Islet precursor cell (in vitro differentiated cells): ENCODE measurements at regions not wholly inside any gene's neighbourhood (a gene's known extent, or its start where the extent isn't known, plus 50 kb on each side); places are given as distances from the start of the nearest gene placed in this dataset.

Source experiments
- DNase-seq: peaks from one replicate; pipeline ENCODE4 v3.0.0-alpha.2; 2018

DNA sequence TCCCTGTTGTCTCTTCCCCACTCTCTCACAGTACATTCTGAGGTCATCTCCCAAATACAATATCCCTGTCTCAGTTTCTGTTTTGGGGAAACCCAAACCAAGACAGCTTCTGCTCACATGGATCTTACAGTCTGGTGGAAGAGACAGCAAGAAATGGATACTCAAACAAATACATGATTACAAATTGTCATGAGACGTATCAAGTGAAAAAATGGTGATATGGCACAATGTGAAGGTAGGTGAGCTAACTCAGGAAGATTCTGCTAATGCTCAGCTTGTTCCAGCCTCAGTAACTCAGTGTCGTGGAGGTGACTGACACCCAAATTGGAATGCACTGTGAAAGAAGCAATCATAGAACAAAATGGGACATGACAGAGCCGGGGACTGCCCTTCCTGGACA is 68.3 kb downstream of the CHST1 start:
- no peak for DNase-seq

DNA sequence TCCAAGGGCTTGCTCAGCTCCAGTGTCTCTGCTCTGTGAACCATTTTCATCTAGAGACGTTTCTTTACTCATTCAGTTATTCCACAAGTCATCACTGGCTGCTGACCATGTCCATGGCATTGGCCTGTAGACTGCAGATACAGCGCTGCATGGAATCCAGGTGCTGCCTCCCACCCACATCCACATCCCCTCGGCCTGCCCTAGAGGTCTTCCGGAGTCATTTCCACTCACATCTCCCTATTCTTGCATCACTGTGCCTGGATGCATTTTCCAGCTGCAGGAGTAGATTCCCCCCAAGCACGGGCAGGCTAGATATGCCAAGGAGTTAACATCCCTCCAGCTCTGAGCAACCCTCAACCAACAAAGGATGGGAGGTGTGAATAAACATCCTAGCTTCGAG is 68.9 kb downstream of the CHST1 start:
- DNase-seq, result no peak

DNA sequence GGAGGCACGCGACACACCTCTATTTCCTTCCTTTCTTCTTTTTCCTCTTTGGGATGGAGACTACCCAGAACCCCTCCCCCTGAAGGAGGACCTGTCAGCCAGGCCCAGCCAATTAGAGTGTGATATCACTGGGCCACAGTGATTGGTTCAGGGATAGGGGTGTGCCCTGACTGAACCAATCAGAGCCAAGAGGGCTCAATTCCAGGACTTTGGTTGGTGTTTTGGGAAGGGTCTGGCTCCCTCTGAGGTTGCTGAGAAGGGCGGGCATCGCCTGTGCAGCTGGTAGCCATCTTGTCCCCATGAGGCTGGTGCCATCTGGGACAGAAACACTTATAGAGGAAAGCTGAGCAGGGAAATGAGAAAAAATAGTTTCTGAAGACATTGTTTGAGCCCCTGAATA is 71.4 kb downstream of the CHST1 start:
- DNase-seq, result no peak

DNA sequence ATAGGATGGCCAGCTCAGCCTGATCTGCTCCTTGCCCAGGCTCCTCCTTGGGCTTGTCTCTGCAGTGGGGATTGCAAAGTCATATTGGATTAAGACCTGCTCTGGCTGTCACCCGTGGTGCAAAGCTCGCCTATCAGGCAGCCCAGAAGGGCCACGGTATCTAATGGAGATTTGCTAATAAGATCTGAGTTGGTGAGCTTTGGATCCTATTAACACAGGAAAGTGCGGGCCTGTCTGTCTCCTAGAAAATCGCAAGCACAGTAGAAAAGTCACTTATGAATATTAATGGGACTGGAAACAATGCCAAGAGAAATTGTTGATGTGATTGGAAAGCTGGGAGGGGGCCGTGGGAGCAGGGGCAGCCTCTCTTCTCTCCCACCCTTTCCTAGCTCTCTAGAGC is 72.8 kb downstream of the CHST1 start:
- no peak for DNase-seq

DNA sequence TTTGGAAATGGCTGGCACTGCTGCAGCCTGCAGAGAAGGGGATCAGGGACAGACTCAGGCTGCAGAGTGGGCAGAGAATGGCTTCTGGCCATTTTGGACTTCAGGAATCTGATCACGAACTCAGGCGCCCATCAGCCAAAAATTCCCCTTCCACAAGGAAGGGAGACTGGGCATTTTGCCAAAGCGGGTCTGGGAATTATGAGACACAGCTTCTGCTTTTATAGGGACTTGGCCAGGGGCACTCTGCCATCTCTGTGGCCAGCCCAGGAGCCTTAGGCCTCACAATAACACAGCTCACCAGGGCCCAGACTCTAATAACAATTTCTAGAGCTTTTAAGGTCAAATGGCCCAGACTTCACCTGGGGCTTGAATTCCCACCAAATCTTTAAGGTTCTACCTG is 74.7 kb downstream of the CHST1 start:
- no peak for DNase-seq

DNA sequence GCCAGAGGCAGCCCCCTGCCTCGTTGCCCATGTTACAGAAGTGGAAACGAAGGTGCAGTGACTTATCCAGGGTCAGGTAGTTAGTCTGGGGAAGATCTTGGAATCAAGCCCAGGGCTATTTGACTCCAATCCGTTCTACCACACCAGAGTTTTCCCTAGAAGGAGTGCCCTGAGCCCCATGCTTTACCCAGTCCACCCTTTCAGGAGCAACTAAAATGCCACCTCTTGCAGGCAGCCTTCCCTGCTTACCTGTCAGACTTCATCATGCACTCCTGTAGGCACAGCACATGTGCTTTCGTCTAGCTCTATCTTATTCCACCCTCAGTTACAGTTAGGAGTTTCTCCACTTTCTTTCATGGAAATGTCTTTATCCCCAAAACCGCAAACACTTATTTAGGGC is 80.2 kb downstream of the CHST1 start:
- DNase-seq, result no peak

DNA sequence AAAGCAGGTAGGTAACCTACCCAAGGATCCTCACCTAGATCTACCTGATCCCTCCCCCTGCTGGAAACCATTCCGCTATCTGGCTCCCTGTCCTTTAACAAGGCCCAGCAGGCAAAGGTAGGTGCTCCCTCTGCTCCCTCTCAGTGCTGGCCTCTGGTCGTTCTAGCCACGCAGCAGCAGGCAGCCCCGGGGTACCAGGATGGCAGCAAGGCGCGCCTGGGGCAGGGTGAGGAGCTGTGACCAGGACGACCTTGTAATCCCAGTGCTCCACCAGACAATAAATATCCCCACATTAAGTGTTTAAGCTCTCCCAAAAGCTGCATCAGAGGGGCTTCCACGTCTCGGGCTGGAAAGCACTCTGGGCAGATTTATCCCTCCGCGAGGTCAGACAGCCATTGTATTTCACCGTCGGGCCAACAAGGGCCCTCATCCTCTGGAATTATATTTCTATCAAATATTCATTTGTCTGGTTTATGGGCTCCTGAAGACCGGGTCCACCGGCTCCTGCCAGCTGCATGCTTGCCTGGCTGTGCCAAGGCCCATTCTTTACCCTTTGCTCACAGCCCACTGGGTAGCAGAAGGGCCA is 81.3 kb downstream of the CHST1 start:
- DNase-seq, result no peak

DNA sequence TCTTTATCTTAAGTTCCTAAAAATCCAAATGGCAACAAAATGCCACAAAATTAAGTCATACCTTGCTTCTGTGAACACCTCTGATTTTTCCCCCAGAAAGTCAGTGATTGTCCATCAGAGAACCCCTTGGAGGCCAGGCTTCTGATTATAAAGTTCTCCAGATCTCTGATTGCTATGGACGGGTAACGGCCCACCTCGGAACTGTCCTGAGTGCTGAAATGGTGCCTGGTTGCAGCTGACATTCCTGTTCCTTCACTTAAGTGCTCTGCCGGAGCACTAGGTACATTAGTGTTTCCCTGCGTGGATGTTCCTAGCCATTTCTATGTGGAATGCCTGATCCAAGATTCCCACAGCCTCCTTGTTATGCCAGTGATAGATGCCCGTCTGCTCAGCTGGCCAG is 85.0 kb downstream of the CHST1 start:
- peak; percentile 76 for DNase-seq

DNA sequence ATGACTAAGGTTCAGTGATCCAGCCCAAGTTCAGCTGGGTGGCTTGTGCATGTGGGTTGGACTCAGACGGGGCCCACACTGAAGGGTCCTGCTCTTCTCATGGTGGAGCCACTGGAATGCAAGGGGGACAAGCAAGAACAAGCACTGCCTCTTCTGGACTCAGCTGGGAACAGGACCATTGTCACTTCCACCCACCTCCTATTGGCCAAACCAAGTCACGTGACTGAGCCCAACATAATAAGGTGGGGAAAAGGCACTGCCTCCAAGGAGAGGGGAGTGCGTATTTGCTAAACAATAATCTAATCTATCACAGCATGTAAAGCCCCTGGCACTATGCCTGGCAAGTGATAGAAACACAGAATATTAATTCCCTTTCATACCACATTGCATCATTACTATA is 87.1 kb downstream of the CHST1 start:
- DNase-seq, result no peak

DNA sequence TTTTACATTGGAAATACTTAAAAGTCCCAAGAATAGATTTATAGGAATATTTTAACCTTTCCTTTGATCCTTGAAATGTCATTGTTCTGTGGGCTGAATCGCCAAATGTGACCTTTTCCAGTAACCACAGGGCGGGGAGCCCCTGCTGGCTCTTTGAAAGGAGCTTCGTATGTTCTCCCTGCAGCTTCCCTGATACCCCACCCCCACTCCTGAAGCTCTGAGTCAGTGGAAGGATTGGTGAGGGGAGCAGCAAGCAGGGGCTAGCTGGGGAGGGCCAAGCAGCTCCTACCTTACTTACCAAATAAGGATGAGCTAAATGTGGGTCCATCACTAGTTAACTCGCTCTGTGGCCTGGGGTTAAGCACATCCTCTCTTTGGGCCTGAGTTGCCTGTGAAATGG is 87.7 kb downstream of the CHST1 start:
- DNase-seq, result no peak

DNA sequence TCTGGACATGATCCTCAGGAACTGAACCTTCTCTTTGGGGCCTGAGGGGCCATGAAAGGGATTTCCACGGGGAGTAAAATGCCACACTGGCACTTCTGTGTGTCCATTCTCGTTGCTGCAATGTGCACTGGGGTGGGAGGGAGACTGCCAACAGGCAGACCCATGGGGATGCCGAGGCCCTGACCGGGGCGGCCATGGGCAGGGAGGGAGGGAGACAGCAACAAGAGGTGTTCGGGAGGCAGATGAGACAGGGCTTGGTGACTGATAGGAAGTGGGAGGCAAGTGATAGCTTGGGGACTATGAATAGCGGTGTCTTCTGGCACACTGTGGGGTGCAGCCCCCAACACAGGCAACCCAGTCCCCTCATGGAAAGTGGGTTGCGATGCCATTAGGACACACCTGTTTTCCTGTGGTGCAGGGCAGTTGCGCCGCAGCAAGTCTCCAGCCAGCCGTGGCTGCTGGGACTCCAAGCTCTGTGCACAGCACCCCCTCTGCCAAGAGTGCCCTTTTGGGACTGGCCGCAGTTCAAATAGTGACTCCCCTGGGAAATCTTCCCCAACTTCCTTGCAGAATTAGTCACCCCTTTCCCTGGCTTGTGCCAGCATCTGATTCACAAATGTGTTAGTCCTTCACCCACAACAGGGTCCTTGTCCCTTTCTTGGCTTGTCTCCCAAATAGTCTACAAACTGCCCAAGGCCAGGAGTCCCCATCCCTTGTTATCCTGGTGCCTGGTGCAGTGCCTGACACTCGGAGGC is 88.8 kb downstream of the CHST1 start:
- no peak for DNase-seq

DNA sequence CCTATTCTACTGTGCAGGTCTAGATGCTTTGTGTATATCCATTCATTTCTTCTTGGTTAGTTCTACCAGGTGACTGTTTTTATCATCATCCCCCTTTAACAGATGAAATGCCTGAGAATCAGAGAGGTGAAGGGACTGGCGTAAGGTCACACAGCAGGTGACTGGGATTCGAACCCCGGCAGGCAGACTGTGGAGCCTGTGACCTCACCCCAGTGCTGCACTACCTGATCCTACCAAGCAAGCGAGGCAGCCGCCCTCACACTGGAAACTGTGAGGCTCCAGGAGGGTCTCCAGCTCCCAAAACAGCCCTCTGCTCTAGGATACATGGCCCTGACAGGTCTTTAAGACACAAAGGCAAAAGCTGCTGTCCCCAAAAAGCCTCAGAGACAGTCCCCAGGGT is 91.7 kb downstream of the CHST1 start:
- no peak for DNase-seq

DNA sequence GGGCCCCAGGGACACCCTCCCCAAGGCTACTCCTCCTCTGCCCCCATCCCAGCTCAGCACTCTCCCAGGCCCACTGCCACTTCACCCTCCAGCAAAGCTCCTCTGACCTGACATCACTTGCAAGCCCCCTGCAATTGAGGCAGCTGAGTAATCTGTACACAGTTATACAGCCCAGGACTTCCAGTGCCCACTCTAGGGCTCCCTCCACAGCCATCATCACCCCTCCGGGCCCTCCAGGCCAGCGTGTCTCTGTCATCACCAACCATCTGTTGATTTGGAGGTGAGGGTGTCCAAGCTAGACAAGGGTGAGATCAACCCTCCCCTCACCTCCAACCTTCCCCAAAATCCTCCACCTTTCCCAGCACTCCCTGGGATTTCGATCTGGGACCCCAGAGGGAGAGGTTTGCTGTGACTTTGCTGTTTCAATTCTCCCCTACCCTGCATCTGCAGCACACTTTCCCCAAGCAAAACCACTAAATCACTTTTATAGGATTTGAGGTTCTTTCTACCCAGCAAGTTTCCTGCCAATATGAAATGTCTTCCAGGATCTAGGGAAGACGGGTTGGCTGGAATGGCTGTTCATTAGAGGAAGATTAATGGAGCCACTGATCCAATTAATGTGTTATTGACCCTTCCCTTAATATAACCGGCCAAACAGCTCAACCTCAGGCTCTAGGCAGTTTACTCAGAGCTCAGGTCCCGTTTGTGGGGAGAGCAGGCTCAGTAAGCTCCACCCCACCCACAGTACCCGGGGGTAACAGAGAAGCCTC is 92.9 kb downstream of the CHST1 start:
- DNase-seq, result no peak

DNA sequence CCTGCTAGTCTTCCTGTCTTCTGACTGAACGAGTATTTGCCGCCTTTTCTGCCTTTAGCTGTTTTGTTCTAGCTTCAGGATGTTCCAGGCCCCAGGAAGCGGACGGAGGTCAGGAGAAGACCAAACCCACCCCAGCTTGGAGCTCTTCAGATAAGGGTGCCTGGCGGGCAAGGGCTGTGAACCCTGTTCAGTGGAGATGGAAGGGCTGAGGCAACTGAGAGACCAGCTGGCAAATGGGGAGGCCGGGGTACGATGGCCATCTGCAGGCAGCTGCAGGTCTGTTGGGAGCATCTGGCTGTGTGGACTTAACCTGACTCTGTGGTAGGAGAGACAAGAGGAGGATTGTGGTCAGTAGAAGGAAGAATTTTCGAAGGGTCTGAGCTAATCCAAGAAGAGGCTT is 95.6 kb downstream of the CHST1 start:
- no peak for DNase-seq

DNA sequence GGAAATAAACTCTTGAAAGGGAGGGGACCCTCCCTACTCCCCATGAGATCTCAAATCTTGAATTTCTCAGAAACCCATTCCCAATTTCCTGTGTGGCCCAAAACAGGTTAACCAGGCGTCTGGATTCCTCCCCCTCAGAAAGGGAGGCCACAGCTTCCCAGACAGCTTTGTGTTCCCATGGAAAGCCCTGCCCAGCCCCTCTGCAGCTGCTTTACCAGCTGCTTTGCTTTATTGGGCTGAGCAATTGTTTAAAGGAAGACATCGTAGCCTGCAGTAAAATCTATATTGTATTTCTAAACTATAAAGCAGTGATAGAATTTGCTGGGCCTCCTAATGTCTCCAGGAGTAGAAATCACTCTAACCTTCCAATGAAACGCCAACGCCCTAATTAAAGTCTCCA is 97.4 kb downstream of the CHST1 start:
- no peak for DNase-seq

DNA sequence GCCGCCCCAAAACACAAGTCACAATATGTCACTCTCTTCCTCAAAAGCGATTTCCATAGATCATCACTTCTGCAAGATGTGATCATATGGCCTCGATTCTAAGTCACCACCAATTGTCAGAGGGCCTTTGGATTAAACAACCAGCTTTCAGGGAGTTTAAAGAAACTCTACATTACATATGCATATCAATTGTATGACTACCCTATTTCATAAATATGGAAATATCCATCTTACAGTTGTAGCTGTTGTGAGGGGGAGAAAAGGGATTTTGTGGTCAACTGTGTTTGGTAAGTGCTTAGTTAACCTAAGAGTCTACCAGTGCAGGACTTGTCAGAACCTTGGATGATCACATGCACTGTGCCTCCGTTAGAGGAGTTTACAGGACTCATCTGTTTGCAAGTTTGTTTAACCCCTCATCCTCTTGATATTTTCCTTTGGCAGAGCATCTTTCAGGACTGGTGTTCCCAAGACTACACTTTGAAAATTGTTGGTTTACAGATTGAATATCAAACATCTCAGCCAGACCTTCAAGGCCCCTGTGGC is 99.9 kb downstream of the CHST1 start:
- DNase-seq, result no peak

DNA sequence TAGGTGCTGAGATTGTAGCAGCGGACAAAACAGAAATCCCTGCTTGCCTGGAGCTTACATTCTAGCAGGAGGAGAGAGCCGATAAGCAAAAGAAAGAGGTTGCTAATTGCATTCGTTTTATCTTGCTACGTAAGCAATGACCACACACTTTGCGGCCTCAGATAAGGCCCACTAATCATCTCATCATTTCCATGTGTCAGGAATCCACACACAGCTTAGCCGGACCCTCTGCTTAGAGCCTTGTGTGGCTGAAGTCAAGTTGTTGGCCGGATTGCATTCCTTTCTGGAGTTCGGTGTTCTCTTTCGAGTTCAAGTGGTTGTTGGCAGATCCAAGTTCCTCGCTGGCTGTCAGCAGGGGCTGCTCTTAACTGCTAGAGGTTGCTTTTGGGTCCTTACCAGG is 101.6 kb downstream of the CHST1 start:
- no peak for DNase-seq

DNA sequence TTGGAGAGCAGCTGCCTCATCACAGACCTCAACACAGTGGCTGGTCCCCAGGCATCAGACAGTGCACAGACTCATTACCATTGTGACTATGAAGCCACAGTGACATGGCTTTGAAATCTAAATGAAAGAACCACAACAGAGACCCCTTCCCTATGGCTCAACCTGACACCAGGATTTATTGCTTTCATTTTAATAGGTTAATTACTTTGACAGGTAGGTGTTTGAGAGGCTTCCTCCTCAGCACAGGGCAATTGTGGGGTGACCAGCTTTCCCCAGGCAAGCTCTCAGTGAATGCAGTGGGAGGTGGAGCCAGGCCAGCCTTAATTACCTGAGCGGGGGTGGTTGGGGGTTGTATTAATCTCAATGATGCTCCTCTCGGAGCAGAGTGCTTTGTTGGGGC is 102.3 kb downstream of the CHST1 start:
- no peak for DNase-seq

DNA sequence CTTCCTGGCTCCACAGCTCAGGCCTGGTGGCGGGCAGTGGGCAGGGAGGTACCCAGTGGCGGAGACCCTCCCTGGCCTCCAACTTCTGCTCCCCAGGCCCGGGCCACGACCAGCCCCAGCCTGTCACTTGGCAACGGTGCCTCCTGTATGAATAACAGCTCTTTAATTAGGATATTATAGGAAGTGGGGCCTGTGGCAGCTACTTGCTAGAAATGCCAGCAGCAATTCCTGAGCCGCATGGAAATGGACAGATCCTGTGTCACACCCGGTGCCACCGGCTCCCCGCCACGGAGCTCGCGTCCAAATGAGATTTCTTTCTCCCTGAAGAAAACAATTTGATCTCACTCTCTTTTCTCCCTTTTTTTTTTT is 104.5 kb downstream of the CHST1 start:
- DNase-seq, result no peak

DNA sequence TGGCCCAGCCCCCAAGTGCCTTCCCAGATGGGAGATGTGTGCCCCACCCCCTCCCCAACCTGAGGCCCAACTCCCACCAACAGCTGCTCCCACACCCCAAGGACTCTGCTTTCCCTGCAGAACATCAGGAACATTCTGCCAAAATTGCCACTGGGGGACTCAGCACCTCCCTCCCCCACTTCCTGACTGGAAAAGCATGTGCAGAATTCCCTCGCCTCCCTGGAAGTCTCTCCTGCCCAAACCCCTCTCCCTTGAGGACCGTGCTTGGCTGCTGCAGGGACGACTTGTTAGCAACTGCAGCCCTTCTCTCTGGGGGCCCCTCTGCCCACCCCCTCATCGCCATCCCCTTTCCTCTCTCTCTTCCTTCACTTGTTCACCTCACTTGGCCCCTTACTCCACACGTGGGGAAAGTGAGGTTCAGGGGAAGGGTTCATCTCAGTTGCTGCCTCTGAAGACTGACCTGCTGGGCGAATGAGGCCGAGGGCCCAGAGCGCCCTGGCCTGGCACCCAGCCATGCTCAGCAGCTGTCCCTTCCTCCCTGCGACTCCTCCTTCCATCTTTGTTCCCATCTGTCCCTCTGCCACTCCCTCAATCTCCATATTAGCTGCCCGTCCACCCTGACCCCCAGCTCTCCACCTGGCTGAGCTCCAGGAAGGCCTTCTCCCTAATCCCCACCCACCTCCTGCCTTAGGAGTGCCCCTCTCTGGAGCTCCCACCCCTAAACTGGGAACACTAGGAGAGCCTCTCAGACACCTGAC is 105.1 kb downstream of the CHST1 start:
- DNase-seq, result no peak

DNA sequence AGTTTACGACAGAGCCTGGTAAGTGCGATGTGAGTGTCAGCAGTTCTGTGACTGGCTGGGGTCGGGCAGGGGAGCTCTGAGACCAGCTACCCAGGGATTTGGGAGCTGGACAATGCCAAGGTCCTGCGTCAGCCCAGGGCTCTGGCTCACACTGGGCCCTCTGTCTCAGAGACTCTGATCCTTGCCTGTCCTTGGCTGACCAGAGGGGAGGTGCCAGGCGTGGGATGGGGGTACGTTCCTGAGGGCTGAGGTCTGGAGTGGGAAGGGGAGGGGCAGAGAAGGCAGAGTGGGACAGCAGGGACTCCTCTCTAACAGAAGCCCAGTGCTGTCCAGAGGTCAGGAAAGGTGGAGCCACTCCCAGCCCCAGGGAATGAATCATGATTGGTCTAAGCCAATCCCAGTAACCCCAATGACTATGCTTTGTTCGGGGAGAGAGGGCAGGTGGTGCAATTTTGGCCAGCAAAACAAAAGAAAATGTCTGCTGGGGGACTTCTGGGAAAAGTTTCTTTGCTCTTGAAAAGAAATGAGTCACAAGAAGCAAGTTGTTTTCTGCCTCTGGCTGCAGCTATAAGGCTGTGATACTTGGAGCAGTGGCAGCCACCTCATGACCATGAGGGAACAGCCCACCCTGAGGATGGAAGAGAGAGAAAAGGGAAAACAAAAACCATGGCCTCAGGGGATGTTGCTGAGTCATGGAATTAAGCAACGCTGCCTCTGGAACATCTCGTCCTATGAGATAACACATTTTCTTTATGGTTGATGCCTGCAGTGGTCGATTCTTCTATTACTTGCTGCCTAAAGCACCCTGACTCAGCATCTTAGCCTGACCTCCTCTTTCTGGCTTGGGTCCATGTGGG is 108.3 kb downstream of the CHST1 start:
- peak; percentile 61 for DNase-seq

DNA sequence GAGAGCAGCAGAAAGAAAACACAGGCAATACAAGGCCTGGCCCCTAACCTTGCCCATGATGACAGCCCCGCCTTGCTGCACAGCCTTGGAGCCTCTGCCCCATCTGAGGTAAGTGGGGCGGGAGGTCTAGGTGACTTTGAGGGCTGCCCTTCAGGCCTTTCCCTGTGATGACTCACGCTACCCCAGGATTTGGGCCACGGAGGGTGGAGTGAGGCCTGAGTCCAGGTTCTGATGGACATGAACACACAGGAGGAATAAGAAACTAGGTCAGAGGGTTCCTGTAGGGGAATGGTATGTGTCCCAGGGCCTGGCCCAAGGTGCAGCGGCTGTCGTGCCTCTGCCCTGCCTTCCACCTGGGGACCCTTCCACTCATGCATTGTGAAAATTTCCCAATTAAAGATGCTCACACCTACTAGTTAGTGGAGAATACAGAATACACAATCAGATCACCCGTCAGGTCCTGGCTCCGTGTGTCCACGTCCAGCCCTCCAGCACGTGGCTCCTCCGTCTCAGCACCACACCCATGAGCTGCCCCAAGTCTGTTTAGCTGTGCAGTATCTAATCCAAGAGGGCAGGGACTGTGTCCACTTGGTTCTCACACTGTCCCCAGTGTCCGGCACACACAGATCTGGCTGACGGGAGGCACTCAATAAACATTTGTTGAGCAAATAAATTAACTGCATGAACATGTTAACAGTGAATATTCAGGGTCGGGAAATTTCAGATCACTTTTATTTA is 111.0 kb downstream of the CHST1 start:
- DNase-seq, result no peak
